ENCODE measurements at regions not wholly inside any gene's neighbourhood (a gene's known extent, or its start where the extent isn't known, plus 50 kb on each side); places are given as distances from the start of the nearest gene placed in this dataset.

DNA sequence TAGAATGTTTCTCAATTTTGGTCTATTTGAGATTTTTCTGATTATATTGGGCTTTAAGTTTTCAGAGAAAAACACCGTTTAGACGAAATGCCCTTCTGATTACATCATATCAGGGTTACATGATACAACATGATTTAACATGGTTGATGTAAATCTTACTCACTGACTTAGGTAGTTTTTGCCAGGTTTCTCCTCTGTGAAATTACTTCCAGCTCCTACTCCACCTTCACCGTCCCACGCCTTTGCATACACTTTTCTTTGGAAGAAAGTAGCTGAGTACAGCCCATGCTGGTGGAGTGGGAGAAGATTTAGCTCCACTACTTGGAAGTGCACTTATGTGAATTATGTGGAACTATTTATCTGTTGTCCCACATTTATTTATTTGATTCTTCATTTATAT, 433.2 kb upstream of the KLHL1 start:
- TF ChIP-seq, protein P1, sequence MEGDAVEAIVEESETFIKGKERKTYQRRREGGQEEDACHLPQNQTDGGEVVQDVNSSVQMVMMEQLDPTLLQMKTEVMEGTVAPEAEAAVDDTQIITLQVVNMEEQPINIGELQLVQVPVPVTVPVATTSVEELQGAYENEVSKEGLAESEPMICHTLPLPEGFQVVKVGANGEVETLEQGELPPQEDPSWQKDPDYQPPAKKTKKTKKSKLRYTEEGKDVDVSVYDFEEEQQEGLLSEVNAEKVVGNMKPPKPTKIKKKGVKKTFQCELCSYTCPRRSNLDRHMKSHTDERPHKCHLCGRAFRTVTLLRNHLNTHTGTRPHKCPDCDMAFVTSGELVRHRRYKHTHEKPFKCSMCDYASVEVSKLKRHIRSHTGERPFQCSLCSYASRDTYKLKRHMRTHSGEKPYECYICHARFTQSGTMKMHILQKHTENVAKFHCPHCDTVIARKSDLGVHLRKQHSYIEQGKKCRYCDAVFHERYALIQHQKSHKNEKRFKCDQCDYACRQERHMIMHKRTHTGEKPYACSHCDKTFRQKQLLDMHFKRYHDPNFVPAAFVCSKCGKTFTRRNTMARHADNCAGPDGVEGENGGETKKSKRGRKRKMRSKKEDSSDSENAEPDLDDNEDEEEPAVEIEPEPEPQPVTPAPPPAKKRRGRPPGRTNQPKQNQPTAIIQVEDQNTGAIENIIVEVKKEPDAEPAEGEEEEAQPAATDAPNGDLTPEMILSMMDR (IDR thresholded peaks at IDR 0.05), result no peak
- TF ChIP-seq POLR2AphosphoS5 (IDR thresholded peaks at IDR 0.05; ENCODE audit: low read depth, low read length) (no peak), TEAD4 (IDR thresholded peaks at IDR 0.05; ENCODE audit: borderline replicate concordance, insufficient read depth) (no peak), TCF12 (IDR thresholded peaks at IDR 0.05) (no peak), GATA2 (CRISPR knock-in tag; IDR thresholded peaks at IDR 0.05) (no peak), NFIC (IDR thresholded peaks at IDR 0.05; ENCODE audit: borderline replicate concordance) (no peak), SMC3 (IDR thresholded peaks at IDR 0.05; ENCODE audit: low read depth, low read length) (no peak), RCOR1 (IDR thresholded peaks at IDR 0.05; ENCODE audit: low read length) (no peak), RAD21 (IDR thresholded peaks at IDR 0.05; ENCODE audit: low read length) (no peak), JUND (IDR thresholded peaks at IDR 0.05) (no peak)
- TF ChIP-seq, protein P2, sequence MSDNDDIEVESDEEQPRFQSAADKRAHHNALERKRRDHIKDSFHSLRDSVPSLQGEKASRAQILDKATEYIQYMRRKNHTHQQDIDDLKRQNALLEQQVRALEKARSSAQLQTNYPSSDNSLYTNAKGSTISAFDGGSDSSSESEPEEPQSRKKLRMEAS (IDR thresholded peaks at IDR 0.05; ENCODE audit: low read depth), result no peak
- TF ChIP-seq, protein P3, sequence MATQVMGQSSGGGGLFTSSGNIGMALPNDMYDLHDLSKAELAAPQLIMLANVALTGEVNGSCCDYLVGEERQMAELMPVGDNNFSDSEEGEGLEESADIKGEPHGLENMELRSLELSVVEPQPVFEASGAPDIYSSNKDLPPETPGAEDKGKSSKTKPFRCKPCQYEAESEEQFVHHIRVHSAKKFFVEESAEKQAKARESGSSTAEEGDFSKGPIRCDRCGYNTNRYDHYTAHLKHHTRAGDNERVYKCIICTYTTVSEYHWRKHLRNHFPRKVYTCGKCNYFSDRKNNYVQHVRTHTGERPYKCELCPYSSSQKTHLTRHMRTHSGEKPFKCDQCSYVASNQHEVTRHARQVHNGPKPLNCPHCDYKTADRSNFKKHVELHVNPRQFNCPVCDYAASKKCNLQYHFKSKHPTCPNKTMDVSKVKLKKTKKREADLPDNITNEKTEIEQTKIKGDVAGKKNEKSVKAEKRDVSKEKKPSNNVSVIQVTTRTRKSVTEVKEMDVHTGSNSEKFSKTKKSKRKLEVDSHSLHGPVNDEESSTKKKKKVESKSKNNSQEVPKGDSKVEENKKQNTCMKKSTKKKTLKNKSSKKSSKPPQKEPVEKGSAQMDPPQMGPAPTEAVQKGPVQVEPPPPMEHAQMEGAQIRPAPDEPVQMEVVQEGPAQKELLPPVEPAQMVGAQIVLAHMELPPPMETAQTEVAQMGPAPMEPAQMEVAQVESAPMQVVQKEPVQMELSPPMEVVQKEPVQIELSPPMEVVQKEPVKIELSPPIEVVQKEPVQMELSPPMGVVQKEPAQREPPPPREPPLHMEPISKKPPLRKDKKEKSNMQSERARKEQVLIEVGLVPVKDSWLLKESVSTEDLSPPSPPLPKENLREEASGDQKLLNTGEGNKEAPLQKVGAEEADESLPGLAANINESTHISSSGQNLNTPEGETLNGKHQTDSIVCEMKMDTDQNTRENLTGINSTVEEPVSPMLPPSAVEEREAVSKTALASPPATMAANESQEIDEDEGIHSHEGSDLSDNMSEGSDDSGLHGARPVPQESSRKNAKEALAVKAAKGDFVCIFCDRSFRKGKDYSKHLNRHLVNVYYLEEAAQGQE (IDR thresholded peaks at IDR 0.05; ENCODE audit: low read depth, low read length), result no peak
